ENCODE measurements at regions not wholly inside any gene's neighbourhood (a gene's known extent, or its start where the extent isn't known, plus 50 kb on each side); places are given as distances from the start of the nearest gene placed in this dataset.
A peak's percentile ranks its signal among the peaks of the same experiment; 100 is the strongest.

- no peak for DNase-seq
Measured at GRCh38 chr9:23451802-23452418, 374.1 kb downstream of the ELAVL2 start.

GRCh38 chr9:23464275-23464674, 361.8 kb downstream of the ELAVL2 start:
- DNase-seq = no peak

DNA sequence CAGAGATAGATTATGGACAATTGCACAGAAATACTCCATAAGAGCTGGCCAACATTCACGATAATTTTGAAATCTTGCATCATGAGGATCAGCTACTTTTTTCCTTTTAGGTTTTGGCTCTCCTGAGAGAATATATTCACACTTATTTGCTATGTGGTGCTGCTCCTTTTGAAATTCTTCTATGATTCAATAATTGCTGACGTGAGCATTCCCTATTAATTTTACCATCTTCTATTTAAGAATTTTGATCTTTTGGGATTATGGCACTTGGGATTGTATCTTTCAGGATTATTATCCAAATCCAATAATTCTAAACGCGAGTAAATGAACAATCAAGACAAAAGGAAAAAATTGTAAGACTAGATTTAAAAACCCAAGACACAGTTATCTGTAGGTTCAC, 358.8 kb downstream of the ELAVL2 start:
- no peak for DNase-seq

DNA sequence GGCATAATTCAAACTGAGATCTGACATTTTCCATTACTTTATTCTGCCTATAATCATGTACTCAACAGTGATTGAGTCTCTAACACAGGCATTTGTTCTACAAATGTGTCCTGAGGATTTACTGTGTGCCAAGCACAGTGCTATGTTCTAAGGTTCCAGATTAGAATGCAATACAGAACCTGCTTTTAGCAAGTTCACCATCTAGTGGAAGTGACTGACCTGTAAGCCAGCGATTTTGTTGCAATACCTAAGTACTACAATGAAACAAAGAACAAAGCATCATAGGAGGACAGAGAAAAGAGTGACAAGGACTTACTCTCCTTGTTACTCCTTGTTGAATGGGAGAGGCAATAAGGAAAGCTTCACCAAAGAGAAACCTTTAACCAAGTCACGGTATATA, 348.1 kb downstream of the ELAVL2 start:
- DNase-seq = no peak

DNA sequence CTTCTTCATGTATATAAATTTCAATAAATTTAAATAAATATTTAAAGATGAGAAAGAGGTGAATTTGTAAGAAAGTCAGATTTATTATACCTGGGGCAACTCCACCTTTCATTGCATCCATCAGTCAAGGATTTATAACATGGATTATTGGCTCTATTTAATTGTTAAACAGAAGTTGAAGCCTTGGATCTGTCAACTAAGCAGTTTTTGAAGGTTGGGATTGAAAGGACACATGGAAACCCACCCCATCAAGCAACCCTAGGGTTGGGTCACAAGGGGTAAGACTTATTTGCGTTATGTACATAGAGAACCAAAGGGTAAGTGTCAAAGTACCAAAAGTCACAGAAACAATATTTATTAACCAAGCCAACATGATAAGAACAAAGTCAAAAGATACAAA, 342.5 kb downstream of the ELAVL2 start:
- DNase-seq = no peak

- peak; percentile 1 to 28 (median 1) for DNase-seq
Measured at GRCh38 chr9:23492126-23493002, 333.7 kb downstream of the ELAVL2 start.

DNA sequence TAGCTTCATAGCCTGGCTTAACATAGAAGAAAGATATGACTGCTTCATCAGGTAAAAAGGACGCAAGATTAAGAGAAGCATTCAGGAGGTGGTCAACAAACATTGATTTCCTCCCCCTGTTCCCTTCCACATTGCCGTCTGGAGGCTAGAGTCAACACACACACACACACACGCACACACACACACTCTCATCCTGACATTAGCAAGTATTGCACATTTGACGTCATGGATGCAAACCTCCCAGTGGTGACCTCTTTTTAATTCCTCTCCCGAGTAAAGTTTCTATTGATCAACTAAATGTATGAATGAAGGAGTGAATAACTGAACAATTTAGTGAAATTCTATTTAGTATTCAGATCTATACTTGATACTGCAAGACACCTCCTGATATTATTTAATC, 332.8 kb downstream of the ELAVL2 start:
- no peak for DNase-seq

DNA sequence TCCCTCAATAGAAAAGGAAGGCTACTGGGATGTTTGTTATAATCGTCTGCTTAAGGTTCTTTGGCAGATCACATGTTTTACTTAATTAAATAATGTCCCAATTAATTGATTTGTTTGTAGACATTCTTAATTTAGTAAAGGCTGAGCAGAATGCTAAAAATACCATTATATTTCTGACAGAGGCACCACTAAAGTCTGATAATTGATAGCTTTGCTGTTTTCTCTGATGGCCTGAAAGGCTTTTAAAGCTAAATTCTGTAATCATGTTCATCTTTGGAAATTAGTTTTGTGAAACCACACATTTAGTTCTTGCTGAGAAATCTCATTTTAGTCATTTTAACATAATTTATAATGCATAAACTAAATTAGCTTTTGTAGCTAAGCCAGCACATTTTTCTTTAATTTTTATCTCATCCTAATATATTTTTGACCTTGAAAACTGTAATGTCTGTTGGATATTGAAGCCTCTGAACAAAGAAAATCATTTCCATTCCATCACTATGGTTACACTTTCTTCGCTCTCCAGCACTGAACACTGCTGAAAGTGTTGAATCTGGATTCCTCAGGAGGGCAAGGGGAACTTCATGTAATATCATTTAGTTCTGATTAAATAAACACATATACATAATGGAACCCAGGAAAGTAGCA, 329.4 kb downstream of the ELAVL2 start:
- no peak for DNase-seq

DNA sequence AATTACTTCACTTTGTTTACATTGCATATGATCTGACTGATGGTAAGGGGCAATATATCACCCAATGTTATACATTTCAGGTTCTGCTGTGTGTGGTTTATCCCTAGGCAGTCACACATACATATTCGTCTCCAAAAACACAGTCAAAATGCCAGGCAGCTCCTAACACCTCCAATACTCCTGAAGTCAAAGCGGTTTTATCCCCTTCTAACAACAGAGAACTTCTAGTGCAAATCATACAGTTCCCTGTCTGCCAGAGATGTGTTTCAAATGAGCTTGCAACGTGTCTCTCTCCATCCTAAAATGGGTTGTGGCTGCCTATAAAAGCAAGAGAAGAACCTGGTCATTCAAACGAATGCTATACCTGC, 328.9 kb downstream of the ELAVL2 start:
- no peak for DNase-seq

GRCh38 chr9:23502004-23502403, 324.0 kb downstream of the ELAVL2 start:
- DNase-seq = no peak

GRCh38 chr9:23522952-23523351, 303.1 kb downstream of the ELAVL2 start:
- no peak for DNase-seq

GRCh38 chr9:23524607-23525155, 301.4 kb downstream of the ELAVL2 start:
- peak in 1 of 3 donors; percentile 21 for DNase-seq

GRCh38 chr9:23526806-23527205, 299.2 kb downstream of the ELAVL2 start:
- no peak for DNase-seq

DNA sequence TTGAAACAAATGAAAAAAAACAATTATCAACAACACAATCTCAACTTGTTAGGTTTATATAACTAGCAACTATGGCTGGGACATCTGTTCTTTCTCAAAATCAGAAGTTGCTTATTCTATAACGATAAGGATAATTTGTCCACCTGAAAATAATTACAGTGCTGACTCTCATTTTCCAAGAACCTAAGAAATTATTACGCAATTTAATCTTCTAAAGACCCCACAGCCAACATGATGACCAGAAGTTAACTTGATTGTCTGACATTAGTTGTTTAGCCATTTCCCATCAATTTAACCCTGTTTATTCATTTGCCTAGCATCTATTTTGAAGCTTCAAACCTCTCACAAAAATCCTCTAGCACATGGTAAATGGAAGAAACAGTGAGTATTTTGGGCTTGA, 293.8 kb downstream of the ELAVL2 start:
- DNase-seq = no peak

DNA sequence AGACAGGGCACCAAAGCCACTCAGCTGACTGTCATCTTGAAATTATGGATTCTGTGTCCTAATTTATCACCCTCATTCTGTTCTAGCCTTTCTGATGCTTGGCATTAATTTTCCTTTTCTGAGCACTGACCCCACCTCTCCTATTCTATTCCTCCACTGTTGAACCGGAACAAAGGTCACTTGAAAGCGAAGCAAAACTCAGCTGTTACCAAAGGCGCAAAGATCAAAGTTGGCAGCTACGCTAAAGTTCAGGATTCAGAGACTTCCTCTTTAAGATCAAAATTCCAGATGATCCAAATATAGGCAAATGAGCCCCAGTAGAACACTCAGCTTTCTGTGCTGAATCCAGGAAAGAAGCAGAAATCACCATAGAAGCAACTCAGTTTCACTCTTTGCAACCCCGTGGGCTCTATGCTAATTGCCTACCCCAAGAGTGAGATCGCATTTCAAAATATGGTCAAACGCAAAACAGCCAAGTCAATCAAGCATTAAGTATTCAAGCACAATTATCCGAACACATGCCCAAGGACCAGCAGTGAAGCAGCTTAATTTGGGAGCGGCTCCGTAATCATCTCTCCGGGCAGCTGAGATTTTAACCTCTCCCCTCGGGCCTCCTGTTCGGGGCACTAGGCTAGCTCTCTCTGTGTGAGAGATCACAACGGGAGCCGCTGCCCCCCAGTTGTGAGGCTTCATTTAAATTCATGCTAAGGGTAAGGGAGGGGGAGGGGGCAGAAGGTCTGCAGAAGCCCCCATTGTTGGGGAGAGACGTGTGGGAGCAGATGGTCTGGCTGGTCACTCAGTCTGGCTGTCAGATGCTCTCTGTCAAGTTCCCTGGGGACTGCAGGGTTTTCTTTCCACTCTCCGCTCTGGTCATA, 288.6 kb downstream of the ELAVL2 start:
- DNase-seq = no peak

DNA sequence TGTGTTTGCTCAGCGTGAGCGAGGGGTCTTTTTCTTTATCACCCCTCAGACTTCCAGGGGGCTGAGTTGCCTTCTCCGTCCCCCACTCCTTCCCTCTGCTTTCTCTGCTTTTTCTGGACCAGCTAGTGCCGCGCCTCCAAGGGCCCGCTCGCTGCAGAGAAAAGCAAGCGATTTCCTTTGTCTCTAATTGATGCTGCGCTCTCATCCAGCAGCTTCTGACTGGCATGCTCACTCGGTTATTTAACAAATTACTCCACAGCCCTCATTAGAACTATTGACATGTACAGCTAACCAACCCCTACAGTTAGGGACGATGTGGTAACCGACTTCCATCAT, 288.0 kb downstream of the ELAVL2 start:
- DNase-seq = no peak

DNA sequence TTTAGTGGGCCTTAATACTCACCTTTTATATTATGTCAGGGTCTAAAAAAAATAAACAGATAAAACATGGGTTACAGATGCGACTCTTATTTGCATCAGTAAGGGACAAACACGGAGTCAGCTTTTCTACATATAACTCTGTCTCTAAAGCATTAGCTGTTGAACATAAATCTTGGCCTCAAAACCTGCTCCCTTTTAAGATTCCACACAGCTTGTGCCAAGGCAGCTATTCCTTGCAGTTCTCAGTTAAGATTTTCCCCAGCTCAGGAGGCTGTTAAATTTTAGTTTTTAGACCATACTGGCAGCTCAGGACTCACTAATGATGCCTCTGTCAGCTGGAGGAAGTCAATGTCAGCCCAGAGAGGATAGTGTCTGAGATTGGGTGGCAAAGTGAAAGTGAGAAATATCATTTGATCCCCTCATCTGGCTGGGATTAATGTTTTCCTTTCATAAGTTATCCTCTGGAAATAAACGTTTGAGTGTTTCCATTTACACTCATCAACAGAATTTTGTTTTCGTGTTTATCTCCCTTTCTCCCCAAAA, 287.5 kb downstream of the ELAVL2 start:
- no peak for DNase-seq

- no peak for DNase-seq
Measured at GRCh38 chr9:23539311-23539710, 286.7 kb downstream of the ELAVL2 start.

DNA sequence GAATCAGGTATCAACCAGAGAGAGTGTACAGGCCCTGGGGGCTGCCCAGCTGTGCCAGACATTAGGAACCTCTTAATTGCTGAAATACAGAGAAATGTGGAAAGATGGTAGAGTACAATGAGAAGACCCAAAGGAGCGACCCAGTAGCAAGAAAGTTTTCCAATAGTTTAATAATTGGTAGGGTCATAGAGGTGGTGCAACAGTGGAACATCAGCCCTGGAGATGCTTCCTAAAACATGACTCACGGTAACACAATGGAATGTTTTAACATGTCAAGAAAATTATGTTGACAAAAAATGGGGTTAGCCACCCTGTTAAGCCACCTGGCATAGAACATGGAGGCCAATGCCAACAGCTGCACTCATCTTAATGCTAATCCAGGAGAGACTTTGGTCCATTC, 284.1 kb downstream of the ELAVL2 start:
- no peak for DNase-seq

DNA sequence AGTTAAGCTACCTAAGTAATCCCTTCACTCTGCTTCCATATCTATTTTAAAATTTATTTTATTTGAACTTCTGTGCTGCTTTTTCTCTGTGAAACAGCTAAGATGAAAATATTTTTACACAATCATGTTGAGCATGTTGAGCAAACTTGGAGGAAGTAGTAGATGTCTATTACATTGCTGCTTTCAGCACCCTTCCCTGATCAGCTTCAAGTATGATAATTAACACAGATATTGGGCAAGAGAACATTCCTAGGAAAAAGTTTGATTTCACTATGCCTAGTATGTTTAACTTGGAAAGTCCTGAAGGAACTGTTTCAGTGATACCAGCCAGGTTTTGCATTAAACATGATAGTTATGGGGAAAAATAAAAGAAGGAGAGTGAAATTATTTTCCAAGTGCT, 283.6 kb downstream of the ELAVL2 start:
- DNase-seq = no peak

GRCh38 chr9:23542927-23543326, 283.1 kb downstream of the ELAVL2 start:
- no peak for DNase-seq

DNA sequence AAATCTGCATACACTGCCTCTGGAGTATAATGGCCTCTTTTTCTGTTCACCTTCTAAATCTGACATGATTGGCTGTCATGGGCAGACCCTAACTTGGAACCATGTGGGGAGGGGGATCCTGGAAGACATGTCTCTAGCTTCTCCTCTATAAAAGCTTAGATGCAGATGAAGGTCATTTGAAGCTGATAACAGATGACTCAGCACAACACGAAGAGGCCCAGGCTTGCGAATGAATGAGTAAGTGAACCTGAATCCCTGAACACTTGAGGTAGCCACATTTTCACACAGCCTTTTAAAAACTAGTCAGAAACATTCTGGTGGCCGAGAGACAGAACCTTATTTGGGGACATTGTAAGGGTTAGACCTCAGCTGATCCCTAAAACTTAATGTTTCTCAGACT, 282.6 kb downstream of the ELAVL2 start:
- DNase-seq = no peak

- DNase-seq = no peak
Measured at GRCh38 chr9:23545728-23546127, 280.3 kb downstream of the ELAVL2 start.

Measured in suppressor macrophage treated with lipopolysaccharide for 1 hour (primary cell).